ENCODE measurements at regions not wholly inside any gene's neighbourhood (a gene's known extent, or its start where the extent isn't known, plus 50 kb on each side); places are given as distances from the start of the nearest gene placed in this dataset.

DNA sequence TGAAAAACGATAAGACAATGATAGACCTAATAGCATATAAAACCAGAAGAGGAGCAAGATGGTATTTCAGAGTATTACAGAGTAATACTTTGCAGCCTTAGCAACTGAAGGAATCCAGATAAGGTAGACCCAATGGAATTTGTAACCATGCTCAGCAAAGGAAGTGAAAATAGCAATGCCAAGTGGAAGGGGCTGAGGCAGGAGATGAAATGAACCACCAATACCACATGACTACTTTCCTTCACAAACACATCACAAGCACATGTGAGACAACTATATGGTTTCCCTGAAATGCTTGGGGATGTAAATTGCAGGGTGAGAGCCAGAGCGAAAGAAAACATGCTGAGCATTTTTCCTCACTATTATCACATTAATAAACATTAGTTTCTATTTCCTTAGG, 79.8 kb upstream of the MELK start:
- TF ChIP-seq, protein P1, sequence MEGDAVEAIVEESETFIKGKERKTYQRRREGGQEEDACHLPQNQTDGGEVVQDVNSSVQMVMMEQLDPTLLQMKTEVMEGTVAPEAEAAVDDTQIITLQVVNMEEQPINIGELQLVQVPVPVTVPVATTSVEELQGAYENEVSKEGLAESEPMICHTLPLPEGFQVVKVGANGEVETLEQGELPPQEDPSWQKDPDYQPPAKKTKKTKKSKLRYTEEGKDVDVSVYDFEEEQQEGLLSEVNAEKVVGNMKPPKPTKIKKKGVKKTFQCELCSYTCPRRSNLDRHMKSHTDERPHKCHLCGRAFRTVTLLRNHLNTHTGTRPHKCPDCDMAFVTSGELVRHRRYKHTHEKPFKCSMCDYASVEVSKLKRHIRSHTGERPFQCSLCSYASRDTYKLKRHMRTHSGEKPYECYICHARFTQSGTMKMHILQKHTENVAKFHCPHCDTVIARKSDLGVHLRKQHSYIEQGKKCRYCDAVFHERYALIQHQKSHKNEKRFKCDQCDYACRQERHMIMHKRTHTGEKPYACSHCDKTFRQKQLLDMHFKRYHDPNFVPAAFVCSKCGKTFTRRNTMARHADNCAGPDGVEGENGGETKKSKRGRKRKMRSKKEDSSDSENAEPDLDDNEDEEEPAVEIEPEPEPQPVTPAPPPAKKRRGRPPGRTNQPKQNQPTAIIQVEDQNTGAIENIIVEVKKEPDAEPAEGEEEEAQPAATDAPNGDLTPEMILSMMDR (conservative IDR thresholded peaks at IDR 0.05; ENCODE audit: low read length), result no peak
- TF ChIP-seq EZH2phosphoT487 (IDR thresholded peaks at IDR 0.05; ENCODE audit: borderline replicate concordance), result no peak
